ENCODE measurements at regions not wholly inside any gene's neighbourhood (a gene's known extent, or its start where the extent isn't known, plus 50 kb on each side); places are given as distances from the start of the nearest gene placed in this dataset.

GRCh38 chr6:167644412-167645132, 182.1 kb upstream of the AFDN start:
- TF ChIP-seq CTCF (IDR thresholded peaks at IDR 0.05; ENCODE audit: low read depth, low read length) (no peak), POLR2A (IDR thresholded peaks at IDR 0.05; ENCODE audit: extremely low read depth, insufficient read length) (no peak)
